GM21737 (cell line): ENCODE measurements at regions not wholly inside any gene's neighbourhood (a gene's known extent, or its start where the extent isn't known, plus 50 kb on each side); places are given as distances from the start of the nearest gene placed in this dataset.
"Not testable (repeated sequence)": the region's sequence is repeated elsewhere in the genome, so short reads cannot be mapped to it uniquely, and the experiment has no call there.

Experiments used
- ATAC-seq: cut with Tn5 transposase; IDR thresholded peaks from one replicate; pipeline ENCODE4 v1.9.1; 2021; ENCODE audit warnings: mild to moderate bottlenecking, moderate library complexity; ENCODE audit not compliant: unreplicated experiment

DNA sequence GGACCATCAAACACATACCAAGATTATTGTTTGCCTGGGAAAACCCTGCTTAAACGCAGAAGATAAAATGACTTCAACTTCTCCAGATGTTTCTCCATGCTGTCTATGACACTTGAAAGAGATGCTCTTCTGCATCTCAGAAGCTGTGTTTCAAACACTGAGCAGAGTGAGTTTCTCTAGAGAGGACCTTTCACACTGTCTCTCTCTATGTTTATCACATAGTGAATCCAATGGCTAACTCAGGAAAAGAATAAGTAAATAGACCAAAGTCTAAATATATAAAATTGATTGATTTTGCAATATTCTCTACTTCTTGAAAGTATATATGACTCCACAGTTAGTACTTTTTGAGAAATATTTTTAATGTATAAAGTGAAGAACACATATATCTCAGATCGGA, 325.6 kb upstream of the USP15 start:
- no peak for ATAC-seq

DNA sequence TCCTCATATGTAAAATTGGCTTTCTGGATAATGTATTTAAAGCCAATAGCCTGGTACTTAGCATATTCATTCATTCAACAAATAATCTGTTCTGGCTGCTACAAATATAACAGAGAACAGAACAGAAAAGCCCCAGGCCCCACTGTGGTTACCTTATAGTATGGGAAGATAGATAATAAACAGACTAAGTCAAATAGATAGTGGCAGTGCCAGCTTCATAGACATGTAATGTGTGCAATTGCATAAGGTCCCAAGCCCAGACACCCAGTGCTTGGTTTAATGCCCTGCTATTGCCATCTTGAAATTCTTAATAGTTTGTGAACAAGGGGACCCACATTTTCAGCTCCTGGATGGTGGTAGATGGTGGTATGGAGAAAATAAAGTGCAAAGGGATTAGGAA, 320.2 kb upstream of the USP15 start:
- ATAC-seq = no peak

DNA sequence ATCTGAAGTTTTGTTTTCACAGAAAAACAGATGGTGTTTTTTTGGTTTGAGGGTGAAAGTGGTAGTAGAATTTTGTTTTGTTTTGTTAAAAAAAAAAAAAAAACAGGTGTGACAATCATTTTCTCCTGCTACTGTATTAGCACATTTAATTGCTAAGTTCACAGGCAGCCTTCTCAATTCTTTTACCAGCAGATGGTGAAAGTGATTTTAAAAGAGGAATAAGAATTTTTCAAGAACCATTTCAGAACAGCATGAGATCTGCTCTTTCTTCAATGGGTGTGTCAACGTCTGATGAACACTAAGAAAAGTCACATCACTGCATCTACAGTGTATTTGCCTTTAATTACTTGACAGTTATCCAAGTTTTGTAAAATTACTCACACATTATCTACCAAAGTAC, 303.7 kb upstream of the USP15 start:
- ATAC-seq = no peak

DNA sequence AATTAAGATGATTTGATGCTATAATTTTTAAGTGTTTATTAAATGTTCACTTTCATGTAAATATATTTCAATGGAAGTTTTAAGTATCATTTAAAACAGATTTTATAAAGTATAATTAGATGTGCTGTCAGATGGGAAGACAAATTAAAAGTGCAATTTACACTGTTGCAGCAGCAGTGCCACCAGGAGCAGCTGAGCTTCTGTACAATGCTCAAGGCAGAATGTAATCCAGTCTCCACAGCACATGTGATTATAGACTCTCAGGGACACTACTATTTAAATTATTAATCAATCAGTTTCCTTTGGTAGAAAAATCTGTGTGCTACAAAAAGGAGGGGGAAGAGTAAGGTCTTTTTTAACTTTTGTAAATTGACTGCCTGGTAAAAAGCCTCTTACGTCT, 285.7 kb upstream of the USP15 start:
- ATAC-seq = no peak

DNA sequence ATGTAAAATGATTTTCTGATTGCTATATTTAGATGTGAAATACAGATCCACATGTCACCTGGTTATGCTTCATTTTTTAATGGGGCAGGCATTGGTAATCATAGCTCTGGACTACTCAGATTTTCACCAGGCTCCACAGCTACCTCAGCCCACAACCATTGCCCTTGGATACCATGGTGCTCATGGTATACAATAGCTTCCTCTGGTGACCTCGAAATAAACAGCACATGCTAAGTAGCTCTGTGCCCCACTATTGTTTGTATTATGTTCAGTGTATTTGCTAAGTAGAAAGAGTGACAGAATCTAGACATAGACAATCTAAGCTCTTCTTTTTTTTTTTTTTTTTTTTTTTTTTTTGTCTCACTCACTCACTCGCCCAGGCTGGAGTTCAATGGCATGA, 274.4 kb upstream of the USP15 start:
- ATAC-seq = no peak

DNA sequence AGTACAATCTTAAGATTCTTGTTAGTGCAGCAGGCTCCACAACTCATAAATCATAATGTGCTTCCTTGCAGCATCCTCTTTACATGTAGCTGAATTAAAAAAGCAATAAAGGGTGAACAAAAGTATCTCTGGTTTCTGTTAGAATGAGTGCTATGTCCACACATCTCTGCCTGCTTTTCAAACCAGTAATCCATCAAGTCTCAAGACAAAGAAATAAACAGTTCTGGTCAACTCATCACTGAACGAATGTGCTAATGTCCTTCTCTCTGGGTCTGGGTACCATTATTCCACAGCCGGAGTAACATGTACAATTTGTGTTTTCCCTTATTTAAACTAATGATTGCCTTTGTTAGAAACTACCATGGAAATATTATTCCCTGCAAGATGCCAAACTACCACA, 273.0 kb upstream of the USP15 start:
- ATAC-seq = no peak

DNA sequence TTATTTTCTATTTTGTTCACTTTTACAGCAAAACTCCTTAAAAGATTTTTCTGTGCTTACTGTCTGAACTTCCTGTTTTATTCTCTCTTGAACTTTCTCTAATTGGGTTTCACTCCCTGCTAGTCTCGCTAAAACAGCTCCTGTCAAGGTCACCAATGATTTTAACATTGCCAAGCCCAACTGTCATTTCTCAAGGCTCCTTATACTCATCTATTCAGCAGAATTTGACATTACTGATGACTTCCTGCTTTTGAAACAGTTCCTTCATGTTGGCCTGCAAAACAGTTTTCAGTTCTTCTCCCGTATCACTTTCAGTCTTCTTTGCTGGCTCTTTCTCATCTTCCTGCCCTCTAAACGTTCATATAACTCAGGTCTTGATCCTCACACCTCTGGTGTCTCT, 268.5 kb upstream of the USP15 start:
- no peak for ATAC-seq

DNA sequence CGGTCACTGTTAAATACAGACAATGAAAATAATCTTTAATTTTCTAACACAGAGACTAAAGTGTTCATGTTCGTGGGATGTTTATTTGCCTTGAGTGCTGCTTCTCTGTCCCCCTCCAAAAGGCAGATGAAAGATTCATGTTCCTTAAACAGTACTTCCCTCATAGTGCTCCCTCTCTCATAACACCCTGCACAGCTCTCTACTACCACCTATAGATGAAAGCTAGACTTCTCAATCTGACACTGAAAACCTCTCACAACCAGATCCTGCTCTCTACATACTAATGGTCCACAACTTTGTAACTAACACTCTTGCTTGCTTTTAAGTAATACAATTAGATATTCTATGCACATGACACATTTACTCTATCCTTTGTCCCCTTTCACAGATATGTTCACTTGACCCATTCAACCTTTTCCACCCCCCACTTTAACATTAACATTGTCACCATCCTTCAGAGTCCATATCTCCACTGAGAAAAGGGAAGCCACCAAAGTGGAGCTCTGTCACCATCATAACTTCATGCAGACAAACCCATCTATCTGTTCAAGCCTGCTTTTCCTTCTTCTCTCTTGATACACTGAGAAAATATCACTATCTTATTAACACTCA, 266.4 kb upstream of the USP15 start:
- ATAC-seq = no peak

DNA sequence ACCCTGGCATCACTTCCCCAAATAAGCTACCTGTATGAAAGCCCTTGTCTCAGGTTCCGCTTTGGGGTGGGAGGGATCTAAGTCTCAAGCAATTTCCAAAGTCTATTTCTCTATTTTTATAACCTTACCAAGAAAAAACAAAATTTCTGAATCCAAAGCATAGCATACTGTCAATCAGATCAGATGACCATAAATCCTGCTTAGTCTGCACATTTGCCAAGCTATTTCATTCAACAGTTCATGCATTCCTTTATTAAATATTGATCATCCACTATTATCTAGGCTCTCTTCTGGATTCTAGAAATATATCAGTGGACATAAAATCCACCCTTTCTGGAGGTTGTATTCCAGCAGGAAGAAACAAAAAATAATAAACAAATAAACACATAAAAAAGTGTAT, 263.5 kb upstream of the USP15 start:
- ATAC-seq = no peak

DNA sequence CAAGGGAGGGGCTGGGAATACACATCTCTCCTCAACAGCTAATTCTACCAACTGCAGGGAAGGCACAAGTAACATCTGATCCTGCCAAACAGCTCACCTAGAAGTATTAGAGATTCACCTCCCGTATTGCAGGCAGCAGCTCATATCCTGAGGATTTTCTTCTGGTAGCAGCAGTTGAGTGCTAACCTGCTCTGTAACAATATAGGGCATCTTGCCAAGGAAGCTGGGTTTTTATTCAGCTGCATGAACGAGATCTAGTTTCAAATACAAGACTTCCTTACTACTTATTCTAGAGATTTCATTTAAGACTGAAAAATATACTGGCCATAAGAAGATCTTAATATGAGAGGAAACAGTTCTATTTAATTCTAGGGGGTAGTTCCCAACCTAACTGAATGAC, 261.4 kb upstream of the USP15 start:
- no peak for ATAC-seq

DNA sequence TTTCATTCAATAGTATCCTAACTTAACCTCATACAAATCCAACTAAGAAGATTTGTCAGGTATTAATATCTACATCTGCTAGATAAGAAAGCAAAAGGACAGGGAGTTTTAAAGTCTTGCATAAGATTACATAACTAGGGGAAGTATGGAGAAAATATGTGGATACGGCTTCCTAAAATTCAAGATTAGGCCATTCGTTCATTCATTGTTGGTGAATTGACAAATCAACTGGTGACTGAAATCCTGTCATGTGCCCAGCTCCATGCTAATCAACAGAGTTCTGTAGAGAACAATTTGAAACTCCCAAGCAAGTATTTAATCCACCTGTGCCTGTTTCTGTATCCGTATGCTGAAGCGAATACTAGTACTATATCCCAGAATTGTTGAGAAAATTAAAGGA, 260.9 kb upstream of the USP15 start:
- ATAC-seq = no peak

DNA sequence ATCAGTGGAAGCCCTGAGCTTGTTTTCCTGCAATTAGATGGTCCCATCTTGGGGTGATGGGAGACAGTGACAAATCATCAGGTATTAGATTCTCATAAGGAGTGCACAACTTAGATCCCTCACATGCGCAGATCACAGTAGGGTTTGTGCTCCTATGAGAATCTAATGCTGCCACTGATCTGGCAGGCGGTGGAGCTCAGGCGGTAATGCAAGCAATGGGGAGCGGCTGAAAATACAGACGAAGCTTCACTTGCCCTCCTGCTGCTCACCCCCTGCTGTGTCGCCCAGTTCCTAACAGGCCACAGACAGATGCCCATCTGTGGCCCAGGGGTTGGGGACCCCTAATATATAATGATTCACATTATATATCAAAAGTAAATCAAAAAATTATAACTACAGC, 258.8 kb upstream of the USP15 start:
- ATAC-seq = no peak

DNA sequence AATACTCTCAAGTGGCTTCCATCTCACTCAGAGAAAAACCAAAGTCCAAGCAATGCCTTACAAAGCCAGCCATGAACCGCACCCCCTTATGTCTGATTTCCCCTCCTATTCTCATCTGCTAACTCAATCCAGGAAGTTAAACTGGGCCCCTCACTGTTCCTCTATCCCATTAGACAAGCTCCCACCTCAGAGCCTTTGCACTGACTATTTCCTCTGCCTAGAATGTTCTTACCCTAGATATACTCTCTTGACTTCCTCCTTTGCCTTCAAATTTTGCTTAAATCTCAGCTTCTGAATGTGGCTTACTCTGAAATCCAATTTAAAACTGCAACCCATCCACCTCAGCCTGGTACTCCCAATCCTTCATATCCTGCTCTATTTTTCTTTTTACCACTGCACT, 257.0 kb upstream of the USP15 start:
- no peak for ATAC-seq

DNA sequence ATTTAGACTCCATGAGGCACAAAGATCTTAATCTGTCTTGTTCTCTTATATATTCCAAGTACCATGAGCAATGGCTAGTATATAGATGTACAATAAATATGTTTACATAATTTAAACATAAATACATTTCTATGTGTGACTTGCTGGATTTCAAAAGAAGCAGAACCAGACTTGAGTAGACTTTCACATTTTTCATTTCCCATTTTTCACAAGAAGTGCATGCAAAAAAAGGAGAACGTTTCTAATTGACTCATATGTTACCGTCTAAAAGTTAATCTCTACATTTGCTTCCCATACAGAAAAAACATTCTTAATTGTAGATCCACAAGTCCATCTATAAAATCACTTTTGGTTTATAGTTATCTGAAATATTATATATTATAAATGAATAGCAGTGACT, 256.5 kb upstream of the USP15 start:
- no peak for ATAC-seq

DNA sequence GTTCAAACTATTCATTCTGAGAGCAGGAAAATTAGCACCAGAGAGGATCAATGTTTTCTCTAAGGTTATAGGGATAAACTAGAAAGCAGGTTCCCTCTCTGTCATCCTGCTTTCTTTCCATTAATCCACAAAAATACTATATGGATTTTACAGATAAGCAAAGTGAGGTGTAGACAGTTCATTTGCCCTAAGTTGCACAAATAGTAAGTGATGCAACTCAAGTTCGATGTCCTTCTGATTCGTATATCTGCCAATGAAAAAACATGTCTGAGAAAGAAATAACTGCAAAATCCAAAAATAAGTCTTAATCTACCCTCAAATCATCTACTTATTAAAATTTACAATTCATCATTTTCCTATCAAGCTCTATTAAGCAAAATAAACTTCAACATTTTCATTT, 254.6 kb upstream of the USP15 start:
- no peak for ATAC-seq

DNA sequence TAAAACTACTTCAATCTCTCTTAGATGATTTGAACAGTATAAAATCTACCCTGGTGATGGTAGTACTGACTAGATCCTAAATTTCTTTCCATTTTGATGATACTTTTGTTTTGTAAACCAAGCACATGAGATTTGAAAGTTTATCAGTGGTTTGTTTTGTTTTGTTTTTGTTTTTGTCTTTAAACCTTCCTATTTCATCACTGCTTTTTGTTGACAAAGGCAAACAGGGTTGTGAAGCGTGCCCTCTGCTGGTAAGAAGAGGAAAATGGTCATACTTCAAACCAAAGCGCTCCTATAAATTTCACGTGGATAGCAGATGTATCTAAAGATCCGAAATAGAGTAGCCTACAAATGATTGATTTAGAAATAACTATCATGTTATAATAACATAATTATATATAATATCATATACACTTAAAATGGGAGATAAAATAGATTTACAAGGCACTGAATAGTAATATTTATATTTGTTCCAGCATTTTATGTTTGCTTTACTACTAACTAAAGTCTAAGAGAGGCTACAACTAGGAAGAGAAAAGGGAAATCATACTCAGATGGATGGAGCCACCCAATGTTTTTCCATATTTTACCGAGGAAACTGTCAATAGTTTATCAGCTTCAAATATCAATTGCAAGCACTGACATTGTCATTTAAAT, 254.0 kb upstream of the USP15 start:
- ATAC-seq = no peak

DNA sequence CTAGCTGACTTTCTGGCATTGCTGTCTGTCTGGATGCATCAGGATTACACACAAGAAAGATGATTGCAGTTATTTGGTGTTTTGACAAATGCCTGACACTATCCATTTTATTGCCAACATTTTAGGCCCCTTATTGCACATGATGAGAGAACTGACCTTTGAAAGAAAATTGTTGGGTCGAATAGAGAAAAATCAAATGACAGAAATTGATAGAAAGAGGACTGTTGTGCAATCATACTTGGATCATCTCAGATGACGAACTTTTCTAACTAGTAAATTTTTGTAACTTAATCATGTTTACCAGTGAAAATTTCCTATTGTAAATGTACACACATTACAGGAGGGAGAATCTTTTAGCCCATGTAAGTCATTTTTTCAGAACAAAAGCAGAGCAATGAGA, 251.5 kb upstream of the USP15 start:
- no peak for ATAC-seq

DNA sequence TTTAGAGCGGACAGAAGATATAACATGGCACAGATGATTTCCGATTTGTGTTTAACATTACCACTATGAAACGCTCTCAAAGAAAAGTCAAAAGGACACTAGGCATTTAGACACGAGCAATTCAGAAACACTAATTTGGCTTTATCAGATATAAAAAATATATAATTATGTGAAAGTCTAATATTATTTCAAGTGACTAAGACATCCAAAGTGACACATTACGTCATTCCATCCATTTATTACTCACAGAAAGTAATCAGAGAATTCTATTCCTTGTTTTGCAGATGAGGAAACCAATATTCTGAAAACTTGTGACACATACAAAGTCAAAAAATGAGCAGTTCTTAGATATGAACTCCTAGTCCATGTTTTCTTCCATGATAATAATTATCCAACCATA, 250.8 kb upstream of the USP15 start:
- ATAC-seq = no peak

DNA sequence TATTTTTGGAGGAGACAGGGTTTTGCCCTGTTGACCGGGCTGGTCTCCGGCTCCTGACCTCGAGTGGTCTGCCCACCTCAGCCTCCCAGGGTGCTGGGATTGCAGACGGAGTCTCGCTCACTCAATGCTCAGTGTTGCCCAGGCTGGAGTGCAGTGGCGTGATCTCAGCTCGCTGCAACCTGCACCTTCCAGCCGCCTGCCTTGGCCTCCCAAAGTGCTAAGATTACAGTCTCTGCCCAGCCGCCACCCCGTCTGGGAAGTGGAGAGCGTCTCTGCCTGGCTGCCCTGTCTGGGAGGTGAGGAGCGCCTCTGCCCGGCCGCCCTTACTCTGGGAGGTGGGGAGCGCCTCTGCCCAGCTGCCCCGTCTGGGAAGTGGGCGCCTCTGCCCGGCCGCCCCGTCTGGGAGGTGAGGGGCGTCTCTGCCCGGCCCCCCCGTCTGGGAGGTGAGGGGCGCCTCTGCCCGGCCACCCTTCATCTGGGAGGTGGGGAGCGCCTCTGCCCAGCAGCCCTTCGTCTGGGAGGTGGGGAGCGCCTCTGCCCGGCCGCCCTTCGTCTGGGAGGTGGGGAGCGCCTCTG, 249.8 kb upstream of the USP15 start:
- not testable (repeated sequence) for ATAC-seq

DNA sequence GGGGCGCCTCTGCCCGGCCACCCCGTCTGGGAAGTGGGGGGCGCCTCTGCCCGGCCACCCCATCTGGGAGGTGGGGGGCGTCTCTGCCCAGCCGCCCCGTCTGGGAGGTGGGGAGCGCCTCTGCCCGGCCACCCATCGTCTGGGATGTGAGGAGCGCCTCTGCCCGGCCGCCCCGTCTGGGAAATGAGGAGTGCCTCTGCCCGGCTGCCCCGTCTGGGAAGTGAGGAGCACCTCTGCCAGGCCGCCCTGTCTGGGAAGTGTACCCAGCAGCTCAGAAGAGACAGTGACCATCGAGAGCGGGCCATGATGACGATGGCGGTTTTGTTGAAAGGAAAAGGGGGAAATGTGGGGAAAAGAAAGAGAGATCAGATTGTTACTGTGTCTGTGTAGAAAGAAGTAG, 249.2 kb upstream of the USP15 start:
- not testable (repeated sequence) for ATAC-seq

DNA sequence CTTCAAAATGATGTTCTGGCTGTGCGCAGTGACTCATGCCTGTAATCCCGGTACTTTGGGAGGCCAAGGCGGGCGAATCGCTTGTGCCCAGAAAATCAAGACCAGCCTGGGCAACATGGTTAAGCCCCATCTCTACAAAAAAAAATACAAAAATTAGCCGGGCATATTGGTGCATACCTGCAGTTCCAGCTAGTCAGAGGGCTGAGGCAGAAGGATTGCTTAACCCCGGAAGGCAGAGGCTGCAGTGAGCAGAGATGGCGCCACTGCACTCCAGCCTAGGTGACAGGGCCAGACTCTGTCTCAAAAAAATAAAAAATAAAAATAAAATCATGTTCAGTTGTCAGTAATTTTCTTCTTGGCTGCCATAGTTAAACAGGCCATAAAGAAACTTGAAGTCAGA, 245.9 kb upstream of the USP15 start:
- no peak for ATAC-seq

DNA sequence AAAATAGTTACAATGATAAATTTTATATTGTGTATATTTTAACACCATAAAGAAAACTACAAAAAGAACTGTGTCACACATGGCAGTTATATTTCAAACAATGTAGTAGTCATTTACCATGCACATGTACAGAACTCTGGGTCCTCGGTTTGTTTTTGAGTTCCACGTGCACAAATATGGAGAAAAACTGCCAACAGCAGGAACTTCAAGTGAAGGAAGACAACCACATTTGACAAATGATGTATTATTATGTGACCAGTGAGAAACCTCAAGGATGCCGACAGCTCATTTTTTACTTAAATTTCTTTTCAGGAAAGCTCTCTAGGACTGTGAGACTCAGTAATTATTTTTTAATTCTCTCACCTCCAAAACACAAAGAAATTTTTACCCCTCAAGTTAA, 244.2 kb upstream of the USP15 start:
- no peak for ATAC-seq

DNA sequence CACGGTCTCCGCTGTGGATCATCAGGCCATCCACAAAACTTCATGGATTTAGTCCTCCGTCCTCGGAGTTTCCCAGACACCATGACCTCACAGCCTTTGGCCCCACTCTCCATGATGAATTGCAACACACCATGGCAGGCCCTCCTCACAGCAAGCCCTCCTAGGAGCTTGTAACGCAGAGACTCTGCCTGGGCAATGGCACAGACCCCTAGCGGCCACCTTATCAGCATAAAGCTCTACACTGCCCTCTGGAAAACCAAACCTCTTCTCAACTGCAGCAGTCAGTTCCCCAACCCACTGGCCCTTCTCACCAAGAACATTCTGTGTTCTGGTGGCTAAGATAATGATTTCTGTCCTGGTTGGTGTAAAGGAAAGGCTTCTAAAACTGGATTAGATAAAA, 238.4 kb upstream of the USP15 start:
- no peak for ATAC-seq
